HFFc6 (cell line): ENCODE measurements at regions not wholly inside any gene's neighbourhood (a gene's known extent, or its start where the extent isn't known, plus 50 kb on each side); places are given as distances from the start of the nearest gene placed in this dataset.
A peak's percentile ranks its signal among the peaks of the same experiment; 100 is the strongest.

Source experiments
- DNase-seq: peaks from one replicate; pipeline ENCODE4 v3.0.0-alpha.2; 2018
- H3K27ac Mint-ChIP-seq: 2 replicates; pipeline ENCODE4 v1.8.0; 2020; ENCODE audit warnings: mild to moderate bottlenecking, mixed read lengths
- H3K27me3 Mint-ChIP-seq: 2 replicates; pipeline ENCODE4 v1.8.0; 2021; ENCODE audit warnings: mild to moderate bottlenecking, moderate library complexity, mixed read lengths; ENCODE audit not compliant: insufficient read depth
- H3K36me3 Mint-ChIP-seq: 2 replicates; pipeline ENCODE4 v1.8.0; 2021; ENCODE audit warnings: low read depth, mixed read lengths
- H3K4me1 Mint-ChIP-seq: 2 replicates; pipeline ENCODE4 v1.8.0; 2020; ENCODE audit warnings: low read depth, mixed read lengths
- H3K4me3 Mint-ChIP-seq: 2 replicates; pipeline ENCODE4 v1.8.0; 2020; ENCODE audit warnings: mild to moderate bottlenecking, moderate library complexity, mixed read lengths
- H3K9me3 Mint-ChIP-seq: 2 replicates; pipeline ENCODE4 v1.8.0; 2020; ENCODE audit warnings: mild to moderate bottlenecking, mixed read lengths
- CTCF ChIP-seq: fragments of 200-600 bp; sonication (generic); IDR thresholded peaks from 2 replicates; pipeline ENCODE4 v1.5.0; 2021; ENCODE audit warnings: antibody characterized with exemption, mild to moderate bottlenecking

DNA sequence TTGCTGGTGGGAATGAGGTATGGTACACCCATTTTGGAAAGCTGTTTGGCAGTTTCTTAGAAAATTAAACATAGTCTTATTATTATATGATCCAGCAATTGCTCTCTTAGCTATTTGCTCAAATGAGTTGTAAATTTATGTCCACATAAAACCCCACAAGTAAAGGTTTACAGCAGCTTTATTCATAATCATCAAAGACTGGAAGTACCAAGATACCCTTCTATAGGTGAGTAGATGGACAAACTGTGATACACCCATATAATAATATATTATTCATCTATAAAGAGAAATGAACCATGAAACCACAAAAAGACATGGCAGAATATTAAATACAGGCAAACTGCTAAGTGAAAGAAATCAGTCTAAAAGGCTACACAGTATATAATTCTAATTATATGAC lies 344.7 kb upstream of the CDIN1 start:
- TF ChIP-seq CTCF, result no peak
- Mint-ChIP-seq H3K4me3 (no peak overlapping the region), H3K36me3 (no peaks in the 10 kb centered on the region), H3K27ac (no peak overlapping the region), H3K9me3 (no peaks in the 10 kb centered on the region), H3K27me3 (peaks cover 1% of the 10 kb centered on the region; the same call in 1 of the 2 replicates), H3K4me1 (peaks cover 14% of the 10 kb centered on the region)
- no peak for DNase-seq

DNA sequence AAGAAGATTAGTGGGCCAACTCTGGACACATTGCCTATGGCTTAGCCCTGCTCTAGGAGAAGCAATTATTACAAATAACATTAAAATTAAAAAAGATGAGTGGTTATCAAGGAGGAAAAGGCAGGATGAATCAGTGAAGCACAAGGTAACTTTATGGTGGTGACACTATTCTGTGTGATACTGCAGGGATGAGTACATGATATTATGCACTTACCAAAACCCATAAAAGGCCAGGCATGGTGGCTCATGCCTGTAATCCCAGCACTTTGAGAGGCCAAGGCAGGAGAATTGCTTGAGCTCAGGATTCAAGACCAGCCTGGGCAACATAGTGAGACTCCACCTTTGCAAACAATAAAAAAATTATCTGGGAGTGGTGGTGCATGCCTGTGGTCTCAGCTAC lies 344.3 kb upstream of the CDIN1 start:
- TF ChIP-seq CTCF, result no peak
- peaks cover 1% of the 10 kb centered on the region; the same call in 1 of the 2 replicates for H3K27me3 Mint-ChIP-seq
- no peak overlapping the region for H3K4me3 Mint-ChIP-seq
- H3K4me1 Mint-ChIP-seq, result peaks cover 14% of the 10 kb centered on the region
- no peaks in the 10 kb centered on the region for H3K9me3 Mint-ChIP-seq
- no peaks in the 10 kb centered on the region for H3K36me3 Mint-ChIP-seq
- DNase-seq, result no peak
- H3K27ac Mint-ChIP-seq, result no peak overlapping the region

DNA sequence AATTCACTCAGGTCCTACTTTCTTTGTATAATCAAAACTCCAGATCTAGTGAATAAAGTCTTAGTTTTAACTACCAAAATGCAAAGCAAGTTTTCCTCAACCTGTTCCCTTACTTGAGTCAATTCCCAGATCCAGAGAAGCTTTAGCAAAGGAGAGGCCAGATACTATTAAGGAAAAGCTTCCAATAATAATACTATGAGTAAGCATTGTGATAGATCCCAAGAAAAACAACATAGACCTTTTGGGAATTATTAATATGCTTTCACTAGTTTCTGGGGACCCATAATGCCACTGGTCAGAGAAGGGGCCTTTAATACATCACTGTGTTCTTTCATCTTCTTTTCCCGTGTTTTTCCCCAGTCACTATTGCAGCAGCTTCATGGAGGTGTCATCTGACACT lies 339.9 kb upstream of the CDIN1 start:
- no peak overlapping the region for H3K4me3 Mint-ChIP-seq
- no peak for TF ChIP-seq CTCF
- H3K4me1 Mint-ChIP-seq, result no peaks in the 10 kb centered on the region
- 0 out of 2 replicates have a peak, but pooled peaks cover 5% of the 10 kb centered on the region for H3K36me3 Mint-ChIP-seq
- H3K27ac Mint-ChIP-seq, result no peak overlapping the region
- no peak for DNase-seq
- peaks cover 1% of the 10 kb centered on the region; the same call in 1 of the 2 replicates for H3K27me3 Mint-ChIP-seq
- H3K9me3 Mint-ChIP-seq, result peaks cover 8% of the 10 kb centered on the region; the same call in 1 of the 2 replicates

GRCh38 chr15:36251450-36251849 lies 328.0 kb upstream of the CDIN1 start:
- peak; percentile 1 for DNase-seq
- H3K9me3 Mint-ChIP-seq, result no peaks in the 10 kb centered on the region
- no peak overlapping the region for H3K4me3 Mint-ChIP-seq
- H3K27me3 Mint-ChIP-seq, result no peaks in the 10 kb centered on the region; the same call in 1 of the 2 replicates
- no peak overlapping the region for H3K27ac Mint-ChIP-seq
- peak; percentile 42; the same call in 1 of the 2 replicates for TF ChIP-seq CTCF
- H3K36me3 Mint-ChIP-seq, result peaks cover 2% of the 10 kb centered on the region; the same call in 1 of the 2 replicates
- H3K4me1 Mint-ChIP-seq, result no peaks in the 10 kb centered on the region

DNA sequence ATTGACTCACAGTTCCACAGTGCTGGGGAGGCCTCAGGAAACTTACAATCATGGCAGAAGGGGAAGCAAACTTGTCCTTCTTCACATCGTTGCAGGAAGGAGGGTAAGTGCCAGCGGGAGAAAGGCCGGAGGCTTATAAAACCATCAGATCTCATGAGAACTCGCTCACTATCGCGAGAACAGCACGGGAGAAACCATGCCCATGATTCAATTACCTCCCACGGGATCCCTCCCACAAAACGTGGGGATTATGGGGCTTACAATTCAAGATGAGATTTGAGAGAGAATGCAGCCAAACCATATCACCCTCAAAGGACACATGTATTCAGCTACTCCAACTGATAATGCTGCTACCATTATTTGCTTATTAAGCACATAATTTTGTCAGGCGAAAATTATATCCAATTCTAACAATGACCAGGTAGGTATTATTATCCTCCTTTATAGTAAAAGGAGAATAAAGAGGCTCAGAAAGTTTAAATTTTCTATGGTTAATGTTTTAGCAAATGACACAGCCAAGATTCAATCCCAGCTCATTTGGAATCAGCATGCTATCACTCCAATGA lies 327.2 kb upstream of the CDIN1 start:
- no peaks in the 10 kb centered on the region for H3K27me3 Mint-ChIP-seq
- no peak overlapping the region for H3K27ac Mint-ChIP-seq
- no peak for TF ChIP-seq CTCF
- no peak for DNase-seq
- H3K36me3 Mint-ChIP-seq, result no peaks in the 10 kb centered on the region
- H3K4me1 Mint-ChIP-seq, result no peaks in the 10 kb centered on the region
- no peak overlapping the region for H3K4me3 Mint-ChIP-seq
- no peaks in the 10 kb centered on the region for H3K9me3 Mint-ChIP-seq
